ENCODE measurements at regions not wholly inside any gene's neighbourhood (a gene's known extent, or its start where the extent isn't known, plus 50 kb on each side); places are given as distances from the start of the nearest gene placed in this dataset.

- TF ChIP-seq CTCF (IDR thresholded peaks at IDR 0.05), result no peak
- TF ChIP-seq POLR2A (IDR thresholded peaks at IDR 0.05), result no peak
Observed at GRCh38 chr1:234751678-234752077, 141.7 kb upstream of the IRF2BP2 start.
